NCI-H187 treated with DMSO at 0.1 percent for 48 hours (cell line): ENCODE measurements at regions not wholly inside any gene's neighbourhood (a gene's known extent, or its start where the extent isn't known, plus 50 kb on each side); places are given as distances from the start of the nearest gene placed in this dataset.

Source experiments
- DNase-seq: peaks from one replicate; lab custom pipeline; 2025; lab: John Stamatoyannopoulos, UW

- DNase-seq, result no peak
These were observed 424.9 kb downstream of the INSC start for GRCh38 chr11:15539645-15540044.

- DNase-seq, result no peak
These were observed 426.4 kb downstream of the INSC start for GRCh38 chr11:15541079-15541478.

- no peak for DNase-seq
These were observed 429.6 kb downstream of the INSC start for GRCh38 chr11:15544353-15544752.

GRCh38 chr11:15547685-15548084 is 433.0 kb downstream of the INSC start:
- no peak for DNase-seq

GRCh38 chr11:15551901-15552851 is 437.5 kb downstream of the INSC start:
- no peak for DNase-seq

GRCh38 chr11:15555161-15555560 is 440.4 kb downstream of the INSC start:
- no peak for DNase-seq

- no peak for DNase-seq
These were observed 442.9 kb downstream of the INSC start for GRCh38 chr11:15557457-15558230.

- DNase-seq, result no peak
These were observed 443.9 kb downstream of the INSC start for GRCh38 chr11:15558513-15559181.

- no peak for DNase-seq
These were observed 446.2 kb downstream of the INSC start for GRCh38 chr11:15560689-15561467.

GRCh38 chr11:15562230-15562629 is 447.5 kb downstream of the INSC start:
- no peak for DNase-seq

GRCh38 chr11:15563054-15563453 is 448.3 kb downstream of the INSC start:
- no peak for DNase-seq

GRCh38 chr11:15565880-15566279 is 451.2 kb downstream of the INSC start:
- DNase-seq, result peak; percentile 61

GRCh38 chr11:15568440-15568839 is 453.7 kb downstream of the INSC start:
- DNase-seq, result peak; percentile 45

GRCh38 chr11:15569305-15570025 is 454.7 kb downstream of the INSC start:
- DNase-seq, result no peak

- DNase-seq, result no peak
These were observed 460.7 kb downstream of the INSC start for GRCh38 chr11:15575409-15575808.

GRCh38 chr11:15576769-15577168 is 462.0 kb downstream of the INSC start:
- no peak for DNase-seq

GRCh38 chr11:15577519-15577918 is 462.8 kb downstream of the INSC start:
- DNase-seq, result no peak

- no peak for DNase-seq
These were observed 464.7 kb downstream of the INSC start for GRCh38 chr11:15579287-15580001.

- no peak for DNase-seq
These were observed 465.5 kb downstream of the INSC start for GRCh38 chr11:15580056-15580774.

GRCh38 chr11:15580775-15581095 is 466.0 kb downstream of the INSC start:
- DNase-seq, result no peak
